ENCODE measurements at regions not wholly inside any gene's neighbourhood (a gene's known extent, or its start where the extent isn't known, plus 50 kb on each side); places are given as distances from the start of the nearest gene placed in this dataset.

DNA sequence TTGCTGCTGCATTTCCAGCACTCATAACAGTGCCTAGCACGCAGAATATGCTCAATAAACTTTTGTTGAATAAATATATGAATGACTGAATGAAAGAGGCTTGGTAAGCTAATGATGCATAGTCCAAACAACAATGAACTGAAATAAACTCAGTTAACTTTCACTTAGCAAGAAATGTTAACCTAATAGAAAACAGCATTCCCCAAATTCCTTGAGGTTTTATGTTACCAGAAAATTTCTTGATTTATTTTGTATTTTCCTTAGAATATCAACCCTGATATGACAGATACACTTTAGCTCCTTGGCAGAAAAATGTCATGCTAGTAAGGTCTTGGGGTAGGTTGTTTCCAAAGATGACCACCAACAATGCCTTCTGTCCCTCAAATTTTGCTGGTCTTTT lies 217.4 kb downstream of the KCNE4 start:
- TF ChIP-seq CTCF (IDR thresholded peaks at IDR 0.05) (no peak), EP300 (IDR thresholded peaks at IDR 0.05) (no peak), POLR2AphosphoS5 (IDR thresholded peaks at IDR 0.05) (no peak)
